Osteocyte (in vitro differentiated cells): ENCODE measurements at regions not wholly inside any gene's neighbourhood (a gene's known extent, or its start where the extent isn't known, plus 50 kb on each side); places are given as distances from the start of the nearest gene placed in this dataset.

Experiments
- DNase-seq: peaks from one replicate; pipeline ENCODE4 v3.0.0; 2021; ENCODE audit warnings: mixed read lengths; ENCODE audit not compliant: unreplicated experiment; ENCODE audit errors: extremely low spot score
- H3K27ac Mint-ChIP-seq: one replicate; pipeline ENCODE4 v1.8.0; 2021; ENCODE audit warnings: mild to moderate bottlenecking, mixed read lengths; ENCODE audit not compliant: unreplicated experiment
- H3K27me3 Mint-ChIP-seq: one replicate; pipeline ENCODE4 v1.8.0; 2021; ENCODE audit warnings: mixed read lengths; ENCODE audit not compliant: unreplicated experiment
- H3K36me3 Mint-ChIP-seq: one replicate; pipeline ENCODE4 v1.8.0; 2021; ENCODE audit warnings: mixed read lengths; ENCODE audit not compliant: unreplicated experiment
- H3K4me1 Mint-ChIP-seq: one replicate; pipeline ENCODE4 v1.8.0; 2021; ENCODE audit warnings: mixed read lengths; ENCODE audit not compliant: unreplicated experiment
- H3K4me3 Mint-ChIP-seq: one replicate; pipeline ENCODE4 v1.8.0; 2021; ENCODE audit warnings: mild to moderate bottlenecking, moderate library complexity, mixed read lengths; ENCODE audit not compliant: unreplicated experiment
- H3K9me3 Mint-ChIP-seq: one replicate; pipeline ENCODE4 v1.8.0; 2021; ENCODE audit warnings: mixed read lengths; ENCODE audit not compliant: unreplicated experiment
- TF ChIP-seq, protein P1 (sequence below): fragments of 200-600 bp; sonication (generic); IDR thresholded peaks from 2 replicates; pipeline ENCODE4 v1.5.0; 2021; ENCODE audit warnings: antibody characterized with exemption, mild to moderate bottlenecking, moderate library complexity

DNA sequence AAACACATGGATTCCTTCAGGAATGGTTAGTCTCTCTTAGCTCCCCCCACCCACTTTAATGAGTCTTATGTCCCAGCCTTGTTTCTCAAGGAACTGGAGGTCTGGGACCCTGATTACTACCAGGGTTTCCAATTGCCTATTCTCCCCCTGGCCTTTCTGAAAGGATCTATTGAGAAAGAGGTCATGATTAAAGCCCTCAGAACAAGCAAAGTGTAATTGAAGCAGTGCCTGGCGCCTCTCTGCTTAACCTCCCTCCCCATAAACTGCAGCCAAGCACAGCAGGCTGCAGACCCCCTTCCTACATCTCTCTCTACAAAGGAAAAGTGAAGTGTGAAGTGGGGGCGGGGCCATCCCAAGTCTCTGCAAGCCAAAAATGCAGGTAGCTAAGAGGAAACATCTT, 159.7 kb upstream of the CDH11 start:
- TF ChIP-seq, protein P1, sequence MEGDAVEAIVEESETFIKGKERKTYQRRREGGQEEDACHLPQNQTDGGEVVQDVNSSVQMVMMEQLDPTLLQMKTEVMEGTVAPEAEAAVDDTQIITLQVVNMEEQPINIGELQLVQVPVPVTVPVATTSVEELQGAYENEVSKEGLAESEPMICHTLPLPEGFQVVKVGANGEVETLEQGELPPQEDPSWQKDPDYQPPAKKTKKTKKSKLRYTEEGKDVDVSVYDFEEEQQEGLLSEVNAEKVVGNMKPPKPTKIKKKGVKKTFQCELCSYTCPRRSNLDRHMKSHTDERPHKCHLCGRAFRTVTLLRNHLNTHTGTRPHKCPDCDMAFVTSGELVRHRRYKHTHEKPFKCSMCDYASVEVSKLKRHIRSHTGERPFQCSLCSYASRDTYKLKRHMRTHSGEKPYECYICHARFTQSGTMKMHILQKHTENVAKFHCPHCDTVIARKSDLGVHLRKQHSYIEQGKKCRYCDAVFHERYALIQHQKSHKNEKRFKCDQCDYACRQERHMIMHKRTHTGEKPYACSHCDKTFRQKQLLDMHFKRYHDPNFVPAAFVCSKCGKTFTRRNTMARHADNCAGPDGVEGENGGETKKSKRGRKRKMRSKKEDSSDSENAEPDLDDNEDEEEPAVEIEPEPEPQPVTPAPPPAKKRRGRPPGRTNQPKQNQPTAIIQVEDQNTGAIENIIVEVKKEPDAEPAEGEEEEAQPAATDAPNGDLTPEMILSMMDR, result no peak
- Mint-ChIP-seq H3K36me3 (no peaks in the 10 kb centered on the region), H3K27ac (no peak overlapping the region), H3K27me3 (no peaks in the 10 kb centered on the region), H3K4me1 (peaks cover 38% of the 10 kb centered on the region), H3K9me3 (no peaks in the 10 kb centered on the region), H3K4me3 (no peak overlapping the region)
- DNase-seq, result no peak

DNA sequence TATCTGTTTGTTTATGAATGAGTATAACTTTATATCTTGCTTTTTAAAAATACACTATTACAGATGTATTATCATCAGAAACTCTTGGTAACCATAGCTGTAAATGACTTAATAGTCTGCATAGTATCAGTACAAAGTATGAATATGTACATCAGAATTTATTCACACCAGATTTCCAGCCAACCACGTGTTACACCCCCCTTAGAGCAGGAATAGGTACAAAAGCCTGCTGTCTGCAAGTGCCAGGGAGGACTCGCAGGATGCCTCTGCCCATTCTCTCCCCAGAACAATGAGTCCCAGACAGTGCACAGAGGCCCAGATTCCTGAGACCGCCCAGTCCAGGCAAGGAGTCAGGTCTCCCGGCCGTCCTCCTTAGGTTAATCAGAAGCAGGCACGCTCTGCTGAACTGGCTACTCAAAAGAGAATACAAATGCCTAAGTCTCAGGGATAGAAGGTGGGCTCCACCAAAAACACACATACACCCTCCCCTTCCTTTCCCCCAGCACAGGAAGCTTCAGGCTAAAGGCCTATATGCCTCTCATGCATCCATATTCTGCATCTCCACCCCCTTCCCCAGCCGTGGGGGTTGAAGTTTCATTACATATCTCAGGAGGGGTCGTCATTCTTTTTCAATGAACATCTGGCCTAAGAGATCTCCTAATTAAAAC, 159.1 kb upstream of the CDH11 start:
- H3K36me3 Mint-ChIP-seq, result no peaks in the 10 kb centered on the region
- no peak for DNase-seq
- H3K4me3 Mint-ChIP-seq, result no peak overlapping the region
- TF ChIP-seq, protein P1, result no peak
- H3K4me1 Mint-ChIP-seq, result peaks cover 34% of the 10 kb centered on the region
- H3K9me3 Mint-ChIP-seq, result no peaks in the 10 kb centered on the region
- no peak overlapping the region for H3K27ac Mint-ChIP-seq
- H3K27me3 Mint-ChIP-seq, result no peaks in the 10 kb centered on the region

DNA sequence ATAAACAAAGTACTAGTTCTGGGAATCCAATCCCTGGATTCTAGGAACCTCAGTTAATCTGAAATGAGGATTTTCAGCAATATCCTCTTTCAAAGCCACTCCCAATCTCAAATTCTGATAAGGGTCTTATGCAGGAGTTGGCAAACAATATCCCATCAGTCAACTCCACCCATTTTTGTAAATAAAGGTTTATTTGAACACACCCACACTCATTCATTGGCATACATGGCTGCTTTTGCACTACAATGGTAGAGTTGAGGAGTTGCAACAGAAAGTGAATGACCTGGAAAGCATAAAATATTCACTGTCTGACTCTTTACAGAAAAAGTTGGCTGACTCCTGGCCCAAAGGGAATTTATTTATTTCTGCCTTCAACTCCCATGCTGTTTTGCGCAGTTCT, 157.7 kb upstream of the CDH11 start:
- TF ChIP-seq, protein P1, result no peak
- peaks cover 20% of the 10 kb centered on the region for H3K4me1 Mint-ChIP-seq
- no peaks in the 10 kb centered on the region for H3K27me3 Mint-ChIP-seq
- H3K36me3 Mint-ChIP-seq, result no peaks in the 10 kb centered on the region
- no peak overlapping the region for H3K4me3 Mint-ChIP-seq
- no peaks in the 10 kb centered on the region for H3K9me3 Mint-ChIP-seq
- no peak for DNase-seq
- H3K27ac Mint-ChIP-seq, result no peak overlapping the region

DNA sequence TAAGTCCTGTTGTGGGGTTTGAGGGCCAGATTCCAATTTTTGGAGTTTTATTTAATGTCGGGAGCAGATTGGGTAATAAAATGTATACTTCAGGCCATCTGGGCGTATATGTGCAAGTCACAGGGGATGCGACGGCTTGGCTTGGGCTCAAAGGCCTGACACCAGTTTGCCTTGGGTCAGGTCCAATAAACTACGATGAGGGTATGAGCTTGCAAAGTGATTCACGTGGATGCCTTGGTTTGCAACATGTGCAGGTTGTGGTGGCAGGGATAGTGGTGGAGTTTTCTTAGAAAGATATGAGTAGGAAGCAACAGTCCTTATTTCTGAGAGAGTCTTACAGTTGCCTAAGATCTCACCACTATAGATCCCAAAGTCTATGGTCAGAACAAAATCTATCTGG, 157.0 kb upstream of the CDH11 start:
- no peaks in the 10 kb centered on the region for H3K36me3 Mint-ChIP-seq
- TF ChIP-seq, protein P1, result no peak
- no peak overlapping the region for H3K27ac Mint-ChIP-seq
- no peaks in the 10 kb centered on the region for H3K27me3 Mint-ChIP-seq
- peaks cover 14% of the 10 kb centered on the region for H3K4me1 Mint-ChIP-seq
- H3K4me3 Mint-ChIP-seq, result no peak overlapping the region
- no peak for DNase-seq
- H3K9me3 Mint-ChIP-seq, result no peaks in the 10 kb centered on the region

DNA sequence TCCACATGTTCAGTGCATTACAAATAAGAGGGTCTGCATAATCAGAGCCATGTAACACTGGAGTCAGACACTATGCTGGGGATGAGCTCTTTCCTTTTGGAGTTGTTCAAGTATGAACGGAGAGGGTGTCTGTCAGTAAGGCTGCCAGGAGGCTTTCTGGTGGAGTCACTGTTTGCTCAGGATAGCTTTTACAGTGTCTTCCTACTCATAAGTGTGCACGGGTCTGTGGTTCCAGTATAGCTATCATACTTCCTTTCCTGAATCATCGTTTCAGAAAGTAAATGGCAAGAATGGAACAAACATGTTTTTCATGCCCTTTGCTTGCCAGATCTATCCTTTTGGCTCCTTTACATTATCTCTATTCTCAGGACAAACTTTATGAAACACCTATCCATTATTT, 152.7 kb upstream of the CDH11 start:
- H3K4me1 Mint-ChIP-seq, result peaks cover 2% of the 10 kb centered on the region
- DNase-seq, result no peak
- TF ChIP-seq, protein P1, result no peak
- no peak overlapping the region for H3K4me3 Mint-ChIP-seq
- no peak overlapping the region for H3K27ac Mint-ChIP-seq
- no peaks in the 10 kb centered on the region for H3K27me3 Mint-ChIP-seq
- no peaks in the 10 kb centered on the region for H3K9me3 Mint-ChIP-seq
- H3K36me3 Mint-ChIP-seq, result no peaks in the 10 kb centered on the region
